Peyer's patch (tissue), 4 donors: ENCODE measurements at regions not wholly inside any gene's neighbourhood (a gene's known extent, or its start where the extent isn't known, plus 50 kb on each side); places are given as distances from the start of the nearest gene placed in this dataset.
"Not testable (repeated sequence)": the region's sequence is repeated elsewhere in the genome, so short reads cannot be mapped to it uniquely, and the experiment has no call there.

Source experiments
- DNase-seq, 3 donors: peaks; one replicate each; pipeline ENCODE4 v3.0.0-alpha.2; 2017 to 2019
- H3K27ac ChIP-seq, 4 donors: fragments of 200-600 bp; sonication (generic); one replicate each; pipeline ENCODE4 v1.5.1; 2016 to 2019
- H3K27me3 ChIP-seq, 2 donors: fragments of 200-600 bp; sonication (generic); one replicate each; pipeline ENCODE4 v1.5.1; 2019
- H3K36me3 ChIP-seq, 3 donors: fragments of 200-600 bp; sonication (generic); one replicate each; pipeline ENCODE4 v1.5.1; 2016 to 2019
- H3K4me1 ChIP-seq, 4 donors: fragments of 200-600 bp; sonication (generic); one replicate each; pipeline ENCODE4 v1.5.1; 2016 to 2019
- H3K4me3 ChIP-seq, 4 donors: fragments of 200-600 bp; sonication (generic); 1 replicate in 3 of 4; 2 replicates in 1 of 4; pipeline ENCODE4 v1.5.1; 2016 to 2019; ENCODE audit warnings: mild to moderate bottlenecking in 1 of 4
- H3K9me3 ChIP-seq, 4 donors: fragments of 200-600 bp; sonication (generic); one replicate each; pipeline ENCODE4 v1.5.1; 2016 to 2019; ENCODE audit warnings: mild to moderate bottlenecking in 1 of 4
- POLR2A ChIP-seq, 2 donors: fragments of 450-650 bp; IDR thresholded peaks; one replicate each; pipeline ENCODE4 v1.5.1; 2017; ENCODE audit warnings: antibody characterized with exemption in 2 of 2, mild to moderate bottlenecking in 2 of 2, moderate library complexity in 2 of 2
- TF ChIP-seq, protein P1 (sequence below), 6 experiments: fragments of 450-650 bp in 4 of 6; fragments of 200-600 bp in 2 of 6; sonication (generic) in 1 of 6; IDR thresholded peaks; one replicate each; pipeline ENCODE4 v1.5.1; 2017 to 2019; ENCODE audit warnings: antibody characterized with exemption in 6 of 6, mild to moderate bottlenecking in 3 of 6, moderate library complexity in 1 of 6

DNA sequence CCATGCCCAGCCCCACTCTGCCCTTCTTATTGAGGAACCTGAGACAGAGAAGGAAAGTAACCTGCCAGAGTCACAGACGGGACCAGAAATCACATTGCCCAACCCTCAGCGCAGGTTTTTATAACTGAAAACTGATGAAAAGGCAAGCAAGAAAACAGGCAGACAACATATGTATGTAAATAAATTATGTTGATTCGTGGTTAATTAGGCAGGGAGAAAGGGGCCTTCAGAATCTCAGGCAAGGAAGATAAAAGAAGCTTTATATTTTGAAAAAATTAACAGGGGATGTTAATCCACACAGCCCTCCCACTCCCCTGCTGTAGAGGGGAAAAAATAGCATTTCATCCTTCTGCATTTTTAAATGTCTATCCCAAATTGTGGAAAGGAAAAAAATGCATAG, 378.5 kb downstream of the PIK3C3 start:
- Histone ChIP-seq H3K27me3 (no peaks in the 10 kb centered on the region), H3K36me3 (no peaks in the 10 kb centered on the region), H3K27ac (no peak overlapping the region), H3K9me3 (no peaks in the 10 kb centered on the region), H3K4me3 (no peak overlapping the region), H3K4me1 (no peaks in the 10 kb centered on the region)
- no peak for DNase-seq
- TF ChIP-seq, protein P1, sequence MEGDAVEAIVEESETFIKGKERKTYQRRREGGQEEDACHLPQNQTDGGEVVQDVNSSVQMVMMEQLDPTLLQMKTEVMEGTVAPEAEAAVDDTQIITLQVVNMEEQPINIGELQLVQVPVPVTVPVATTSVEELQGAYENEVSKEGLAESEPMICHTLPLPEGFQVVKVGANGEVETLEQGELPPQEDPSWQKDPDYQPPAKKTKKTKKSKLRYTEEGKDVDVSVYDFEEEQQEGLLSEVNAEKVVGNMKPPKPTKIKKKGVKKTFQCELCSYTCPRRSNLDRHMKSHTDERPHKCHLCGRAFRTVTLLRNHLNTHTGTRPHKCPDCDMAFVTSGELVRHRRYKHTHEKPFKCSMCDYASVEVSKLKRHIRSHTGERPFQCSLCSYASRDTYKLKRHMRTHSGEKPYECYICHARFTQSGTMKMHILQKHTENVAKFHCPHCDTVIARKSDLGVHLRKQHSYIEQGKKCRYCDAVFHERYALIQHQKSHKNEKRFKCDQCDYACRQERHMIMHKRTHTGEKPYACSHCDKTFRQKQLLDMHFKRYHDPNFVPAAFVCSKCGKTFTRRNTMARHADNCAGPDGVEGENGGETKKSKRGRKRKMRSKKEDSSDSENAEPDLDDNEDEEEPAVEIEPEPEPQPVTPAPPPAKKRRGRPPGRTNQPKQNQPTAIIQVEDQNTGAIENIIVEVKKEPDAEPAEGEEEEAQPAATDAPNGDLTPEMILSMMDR (IDR thresholded peaks at IDR 0.05), result no peak
- TF ChIP-seq POLR2A (IDR thresholded peaks at IDR 0.05), result no peak

DNA sequence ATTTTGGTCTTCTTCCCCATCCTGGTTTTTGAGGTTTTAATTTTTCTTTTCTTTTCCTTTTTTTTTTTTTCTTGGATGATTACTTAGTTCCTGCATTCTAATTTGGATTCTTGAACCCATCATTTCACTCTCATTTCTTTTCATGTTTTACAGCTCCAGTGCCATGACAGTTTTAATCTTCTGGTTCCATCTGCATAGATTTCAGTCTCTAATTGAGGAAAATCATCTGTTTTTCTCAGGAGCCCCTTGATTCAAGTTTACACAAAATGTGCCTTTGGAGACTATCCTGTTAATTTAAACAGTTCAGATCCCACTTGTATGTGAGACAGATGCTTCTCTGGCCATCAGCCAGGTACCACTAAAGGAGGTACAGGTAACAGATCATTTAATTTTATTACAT, 379.9 kb downstream of the PIK3C3 start:
- Histone ChIP-seq H3K36me3 (no peaks in the 10 kb centered on the region), H3K27me3 (no peaks in the 10 kb centered on the region), H3K4me3 (no peak overlapping the region), H3K4me1 (no peaks in the 10 kb centered on the region), H3K27ac (no peak overlapping the region), H3K9me3 (no peaks in the 10 kb centered on the region)
- TF ChIP-seq, protein P1 (IDR thresholded peaks at IDR 0.05), result no peak
- no peak for DNase-seq

DNA sequence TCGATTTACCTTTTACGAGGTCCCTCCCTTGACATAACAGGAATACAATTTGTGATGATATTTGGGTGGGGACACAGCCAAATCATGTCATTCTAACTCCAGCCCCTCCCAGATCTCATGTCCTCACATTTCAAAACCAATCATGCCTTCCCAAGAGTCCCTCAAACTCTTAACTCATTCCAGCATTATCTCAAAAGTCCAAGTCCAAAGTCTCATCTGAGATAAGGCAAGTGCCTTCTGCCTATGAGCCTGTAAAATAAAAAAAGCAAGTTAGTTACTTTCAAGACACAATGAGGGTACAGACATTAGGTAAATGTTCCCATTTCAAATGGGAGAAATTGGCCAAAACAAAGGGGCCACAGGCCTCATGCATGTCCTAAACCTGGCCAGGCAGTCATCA, 381.1 kb downstream of the PIK3C3 start:
- H3K4me1 ChIP-seq, result no peaks in the 10 kb centered on the region
- no peaks in the 10 kb centered on the region for H3K36me3 ChIP-seq
- TF ChIP-seq POLR2A (IDR thresholded peaks at IDR 0.05), result no peak
- H3K27ac ChIP-seq, result no peak overlapping the region
- no peaks in the 10 kb centered on the region for H3K9me3 ChIP-seq
- no peaks in the 10 kb centered on the region for H3K27me3 ChIP-seq
- H3K4me3 ChIP-seq, result no peak overlapping the region
- no peak for DNase-seq

DNA sequence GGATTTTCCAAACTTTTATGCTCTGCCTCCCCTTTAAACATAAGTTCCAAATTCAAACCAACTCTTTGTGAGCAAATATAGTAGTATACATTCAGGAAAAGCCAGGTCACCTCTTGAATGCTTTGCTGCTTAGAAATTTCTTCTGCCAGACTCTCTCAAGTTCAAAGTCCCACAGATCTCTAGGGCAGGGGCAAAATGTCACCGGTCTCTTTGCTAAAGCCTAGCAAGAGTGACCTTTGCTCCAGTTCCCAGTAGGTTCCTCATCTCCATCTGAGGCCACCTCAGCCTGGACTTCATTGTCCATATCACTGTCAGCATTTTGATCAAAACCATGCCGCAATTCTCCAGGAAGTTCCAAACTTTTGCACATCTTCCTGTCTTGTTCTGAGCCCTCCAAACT, 382.3 kb downstream of the PIK3C3 start:
- DNase-seq, H3K9me3 ChIP-seq, H3K36me3 ChIP-seq, H3K27ac ChIP-seq, H3K27me3 ChIP-seq, H3K4me1 ChIP-seq, H3K4me3 ChIP-seq: not testable (repeated sequence)

DNA sequence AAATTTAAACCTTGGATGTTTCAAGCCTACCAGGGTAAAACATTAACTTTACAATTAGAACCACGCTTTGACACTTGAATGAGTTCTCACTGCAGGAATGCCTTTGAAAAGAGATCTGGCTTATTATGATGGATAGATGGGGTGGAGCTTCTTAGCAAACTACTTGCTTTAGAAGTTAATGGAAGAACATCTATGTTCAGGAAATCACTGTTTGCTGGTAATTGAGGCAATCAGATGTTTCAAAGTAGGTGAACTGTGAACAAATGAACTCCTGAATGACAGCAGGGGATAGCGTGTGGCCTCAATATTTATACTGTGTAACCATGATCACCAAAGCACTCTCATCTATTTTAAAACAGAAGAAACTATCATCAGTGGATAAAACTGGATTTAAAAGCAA, 383.6 kb downstream of the PIK3C3 start:
- H3K27me3 ChIP-seq, result no peaks in the 10 kb centered on the region
- TF ChIP-seq, protein P1 (IDR thresholded peaks at IDR 0.05), result no peak
- no peak for TF ChIP-seq POLR2A (IDR thresholded peaks at IDR 0.05)
- no peaks in the 10 kb centered on the region for H3K4me1 ChIP-seq
- no peaks in the 10 kb centered on the region for H3K36me3 ChIP-seq
- H3K27ac ChIP-seq, result no peak overlapping the region
- DNase-seq, result no peak
- no peaks in the 10 kb centered on the region for H3K9me3 ChIP-seq
- no peak overlapping the region for H3K4me3 ChIP-seq

DNA sequence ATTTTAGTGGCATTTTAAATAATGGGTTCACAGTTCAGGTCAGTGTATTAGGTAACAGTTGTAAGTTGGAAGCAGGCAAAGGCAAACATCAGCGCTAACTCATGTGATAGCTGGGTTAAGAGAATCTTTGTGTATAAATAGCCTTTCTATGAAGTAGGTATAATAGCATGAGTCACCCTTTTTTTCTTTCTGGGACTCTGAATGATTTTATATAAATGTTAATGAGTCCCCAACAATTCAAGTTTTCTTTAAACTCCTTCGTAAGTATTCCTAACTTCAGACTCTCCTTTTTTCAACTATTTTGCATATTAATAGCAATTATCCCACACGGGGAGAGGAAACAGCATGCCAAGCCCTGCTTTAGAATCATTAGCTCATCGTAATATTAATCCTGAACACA, 384.3 kb downstream of the PIK3C3 start:
- H3K9me3 ChIP-seq, result no peaks in the 10 kb centered on the region
- no peaks in the 10 kb centered on the region for H3K4me1 ChIP-seq
- no peaks in the 10 kb centered on the region for H3K27me3 ChIP-seq
- no peaks in the 10 kb centered on the region for H3K36me3 ChIP-seq
- DNase-seq, result no peak
- TF ChIP-seq, protein P1 (IDR thresholded peaks at IDR 0.05), result no peak
- TF ChIP-seq POLR2A (IDR thresholded peaks at IDR 0.05), result no peak
- no peak overlapping the region for H3K27ac ChIP-seq
- H3K4me3 ChIP-seq, result no peak overlapping the region

DNA sequence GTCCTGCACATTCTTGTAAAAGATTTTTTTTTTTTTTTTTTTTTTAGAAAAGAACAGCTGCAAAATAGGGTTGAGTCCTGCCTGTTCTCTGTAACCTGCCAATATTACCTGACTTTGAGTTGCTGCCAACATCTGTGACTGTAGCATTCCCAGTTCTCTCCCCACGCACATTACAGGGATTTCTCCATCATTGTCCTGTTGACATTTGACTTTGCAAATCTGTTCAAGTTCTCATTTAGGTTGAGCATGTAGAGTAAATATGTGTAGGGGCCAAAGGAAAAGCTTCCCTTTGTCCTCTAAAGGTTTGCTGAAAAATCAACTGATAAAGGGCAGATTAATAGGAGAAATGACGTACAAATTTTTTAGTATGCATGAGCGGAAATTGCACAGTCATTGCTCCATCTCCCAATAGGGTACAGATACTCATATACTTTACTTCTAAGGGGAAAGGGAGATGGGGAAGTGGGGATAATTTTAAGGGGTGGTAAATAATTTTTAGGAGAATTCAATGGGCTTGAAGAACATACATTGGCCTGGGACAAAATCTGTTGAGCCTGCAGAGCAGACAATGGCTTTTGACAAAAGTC, 385.5 kb downstream of the PIK3C3 start:
- Histone ChIP-seq H3K27ac (no peak overlapping the region), H3K27me3 (no peaks in the 10 kb centered on the region), H3K36me3 (no peaks in the 10 kb centered on the region), H3K4me3 (no peak overlapping the region), H3K9me3 (no peaks in the 10 kb centered on the region), H3K4me1 (no peaks in the 10 kb centered on the region)
- TF ChIP-seq POLR2A (IDR thresholded peaks at IDR 0.05), result no peak
- TF ChIP-seq, protein P1 (IDR thresholded peaks at IDR 0.05), result no peak
- no peak for DNase-seq
